Endodermal cell (in vitro differentiated cells): ENCODE measurements at regions not wholly inside any gene's neighbourhood (a gene's known extent, or its start where the extent isn't known, plus 50 kb on each side); places are given as distances from the start of the nearest gene placed in this dataset.
A peak's percentile ranks its signal among the peaks of the same experiment; 100 is the strongest.

Experiments
- DNase-seq: peaks from one replicate; pipeline ENCODE4 v3.0.0-alpha.2; 2017
- H3K27ac ChIP-seq: 2 replicates; pipeline ENCODE4 v1.5.1; 2013; ENCODE audit warnings: mild to moderate bottlenecking, low read depth, low read length, moderate library complexity
- H3K27me3 ChIP-seq: 2 replicates; pipeline ENCODE4 v1.6.1; 2013; ENCODE audit warnings: mild to moderate bottlenecking, low read length, moderate library complexity; ENCODE audit not compliant: insufficient read depth, control insufficient read depth, poor library complexity, severe bottlenecking
- H3K36me3 ChIP-seq: 2 replicates; pipeline ENCODE4 v1.7.0; 2013; ENCODE audit warnings: mild to moderate bottlenecking, low read length, moderate library complexity; ENCODE audit not compliant: control insufficient read depth, insufficient read depth
- H3K4me1 ChIP-seq: one replicate; pipeline ENCODE4 v1.7.0; 2013; ENCODE audit warnings: low read length; ENCODE audit not compliant: control insufficient read depth, insufficient read depth
- H3K4me3 ChIP-seq: 2 replicates; pipeline ENCODE4 v1.5.1; 2013; ENCODE audit warnings: mild to moderate bottlenecking, low read length, moderate library complexity
- H3K9ac ChIP-seq: 2 replicates; pipeline ENCODE4 v1.6.1; 2013; ENCODE audit warnings: mild to moderate bottlenecking, low read length, moderate library complexity; ENCODE audit not compliant: poor library complexity, severe bottlenecking; ENCODE audit errors: extremely low read depth
- H3K9me3 ChIP-seq: 2 replicates; pipeline ENCODE4 v1.6.1; 2013; ENCODE audit warnings: mild to moderate bottlenecking, low read length, moderate library complexity; ENCODE audit not compliant: control insufficient read depth
- H3K27ac Mint-ChIP-seq: 2 replicates; pipeline ENCODE4 v1.8.0; 2020; ENCODE audit warnings: mixed read lengths
- H3K27me3 Mint-ChIP-seq: 2 replicates; pipeline ENCODE4 v1.8.0; 2021; ENCODE audit warnings: mild to moderate bottlenecking, mixed read lengths; ENCODE audit not compliant: insufficient read depth
- H3K36me3 Mint-ChIP-seq: 2 replicates; pipeline ENCODE4 v1.8.0; 2020; ENCODE audit warnings: low read depth, mixed read lengths
- H3K4me1 Mint-ChIP-seq: 2 replicates; pipeline ENCODE4 v1.8.0; 2020; ENCODE audit warnings: mixed read lengths
- H3K4me3 Mint-ChIP-seq: 2 replicates; pipeline ENCODE4 v1.8.0; 2020; ENCODE audit warnings: mild to moderate bottlenecking, moderate library complexity, mixed read lengths
- H3K9me3 Mint-ChIP-seq: 2 replicates; pipeline ENCODE4 v1.8.0; 2020; ENCODE audit warnings: mild to moderate bottlenecking, mixed read lengths
- CTCF ChIP-seq: fragments of 200-600 bp; sonication (generic); conservative IDR thresholded peaks from 2 replicates; pipeline ENCODE4 v1.5.0; 2021; ENCODE audit warnings: antibody characterized with exemption, mild to moderate bottlenecking
- WGBS, 2 experiments: methylation state at CpG; one replicate each; pipeline versions ENCODE4 v1.1.5 to v1.1.7; 2013; ENCODE audit warnings: missing lambda C conversion rate in 2 of 2, mixed read lengths in 1 of 2; ENCODE audit not compliant: insufficient coverage in 1 of 2, insufficient read length in 1 of 2; 5-methylcytosine and 5-hydroxymethylcytosine counted together

- TF ChIP-seq CTCF = no peak
- H3K27ac Mint-ChIP-seq = no peak overlapping the region
- peaks cover 29% of the 10 kb centered on the region for H3K27me3 ChIP-seq
Measured at GRCh38 chr2:217276433-217276832, 416.6 kb upstream of the TNP1 start.

DNA sequence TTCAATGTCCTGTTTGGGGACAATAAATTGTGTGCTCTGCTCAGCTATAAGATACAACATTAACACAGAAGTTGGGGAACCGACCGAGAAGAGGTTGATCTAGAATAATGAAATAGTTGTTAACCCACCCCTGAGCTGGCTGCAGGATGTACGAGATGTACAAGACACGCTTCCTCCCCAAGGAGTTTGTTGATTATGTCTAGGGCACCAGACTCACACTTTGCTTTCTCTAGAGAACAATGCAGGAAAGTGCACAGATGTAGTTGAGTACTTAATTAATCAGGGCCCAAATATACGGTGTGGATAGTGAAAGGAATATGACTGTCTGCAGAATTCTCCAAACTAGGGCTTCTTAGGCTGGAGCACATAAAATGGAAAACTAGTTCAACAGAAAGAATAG, 415.2 kb upstream of the TNP1 start:
- H3K9me3 ChIP-seq = peaks cover 8% of the 10 kb centered on the region
- no peak overlapping the region for H3K4me3 ChIP-seq
- DNase-seq = no peak
- WGBS, 2 experiments = 92 to 95% methylated on average over 4 to 5 of the region's 5 CpGs
- H3K4me1 Mint-ChIP-seq = peaks cover 7% of the 10 kb centered on the region
- H3K27me3 ChIP-seq = peaks cover 30% of the 10 kb centered on the region
- H3K36me3 ChIP-seq = no peaks in the 10 kb centered on the region
- no peak overlapping the region for H3K9ac ChIP-seq
- peaks cover 97% of the 10 kb centered on the region for H3K27me3 Mint-ChIP-seq
- no peaks in the 10 kb centered on the region for H3K36me3 Mint-ChIP-seq
- no peak overlapping the region for H3K27ac ChIP-seq
- H3K9me3 Mint-ChIP-seq = no peaks in the 10 kb centered on the region
- no peak overlapping the region for H3K4me3 Mint-ChIP-seq
- H3K4me1 ChIP-seq = peaks cover 3% of the 10 kb centered on the region
- no peak overlapping the region for H3K27ac Mint-ChIP-seq
- TF ChIP-seq CTCF = no peak

More at GRCh38 chr2:217276433-217276832, 416.6 kb upstream of the TNP1 start:
- H3K36me3 ChIP-seq = no peaks in the 10 kb centered on the region
- Mint-ChIP-seq H3K27me3 (peaks cover 95% of the 10 kb centered on the region), H3K36me3 (no peaks in the 10 kb centered on the region), H3K4me1 (no peaks in the 10 kb centered on the region), H3K9me3 (no peaks in the 10 kb centered on the region), H3K4me3 (no peak overlapping the region)
- H3K9me3 ChIP-seq = peaks cover 8% of the 10 kb centered on the region
- H3K9ac ChIP-seq = no peak overlapping the region
- H3K4me3 ChIP-seq = peak overlapping the region; percentile 11
- no peaks in the 10 kb centered on the region for H3K4me1 ChIP-seq
- no peak overlapping the region for H3K27ac ChIP-seq
- 91 to 100% methylated on average over 1 to 4 of the region's 4 CpGs for WGBS, 2 experiments
- no peak for DNase-seq

DNA sequence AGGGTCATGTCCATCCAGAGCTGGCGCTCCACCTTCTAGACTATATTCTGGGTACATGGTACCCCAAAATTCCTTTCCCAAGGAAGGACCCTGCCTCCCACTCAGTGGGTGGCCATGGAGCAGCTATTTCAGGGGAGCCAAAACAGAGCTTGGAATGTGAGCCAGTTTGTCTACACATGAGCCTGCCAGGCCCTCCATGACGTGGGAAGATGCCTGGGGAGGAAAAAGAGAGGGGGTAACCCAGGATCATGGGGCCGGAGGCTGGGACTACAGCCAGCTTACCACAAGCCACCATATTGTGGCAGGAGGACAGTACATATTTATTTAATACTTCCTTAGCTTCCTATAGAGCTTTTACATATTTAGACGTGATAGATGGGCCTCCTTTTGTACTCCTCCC, 414.7 kb upstream of the TNP1 start:
- peaks cover 12% of the 10 kb centered on the region for H3K4me1 Mint-ChIP-seq
- H3K4me3 Mint-ChIP-seq = no peak overlapping the region
- H3K9ac ChIP-seq = no peak overlapping the region
- DNase-seq = no peak
- no peaks in the 10 kb centered on the region for H3K36me3 ChIP-seq
- H3K4me3 ChIP-seq = no peak overlapping the region
- H3K9me3 ChIP-seq = peaks cover 8% of the 10 kb centered on the region
- peaks cover 30% of the 10 kb centered on the region for H3K27me3 ChIP-seq
- 94% methylated on average over 3 to 4 of the region's 4 CpGs for WGBS, 2 experiments
- H3K36me3 Mint-ChIP-seq = no peaks in the 10 kb centered on the region
- no peak overlapping the region for H3K27ac ChIP-seq
- H3K9me3 Mint-ChIP-seq = no peaks in the 10 kb centered on the region
- H3K27me3 Mint-ChIP-seq = peaks cover 97% of the 10 kb centered on the region
- no peak for TF ChIP-seq CTCF
- H3K27ac Mint-ChIP-seq = no peak overlapping the region
- H3K4me1 ChIP-seq = peaks cover 7% of the 10 kb centered on the region
